GM19467 (cell line): ENCODE measurements at regions not wholly inside any gene's neighbourhood (a gene's known extent, or its start where the extent isn't known, plus 50 kb on each side); places are given as distances from the start of the nearest gene placed in this dataset.
"Not testable (repeated sequence)": the region's sequence is repeated elsewhere in the genome, so short reads cannot be mapped to it uniquely, and the experiment has no call there.

Experiments
- ATAC-seq: cut with Tn5 transposase; IDR thresholded peaks from one replicate; pipeline ENCODE4 v1.9.1; 2021; ENCODE audit warnings: mild to moderate bottlenecking, moderate library complexity; ENCODE audit not compliant: unreplicated experiment

- ATAC-seq = no peak
These were observed 51.8 kb upstream of the ENPEP start for GRCh38 chr4:110424144-110424543.

DNA sequence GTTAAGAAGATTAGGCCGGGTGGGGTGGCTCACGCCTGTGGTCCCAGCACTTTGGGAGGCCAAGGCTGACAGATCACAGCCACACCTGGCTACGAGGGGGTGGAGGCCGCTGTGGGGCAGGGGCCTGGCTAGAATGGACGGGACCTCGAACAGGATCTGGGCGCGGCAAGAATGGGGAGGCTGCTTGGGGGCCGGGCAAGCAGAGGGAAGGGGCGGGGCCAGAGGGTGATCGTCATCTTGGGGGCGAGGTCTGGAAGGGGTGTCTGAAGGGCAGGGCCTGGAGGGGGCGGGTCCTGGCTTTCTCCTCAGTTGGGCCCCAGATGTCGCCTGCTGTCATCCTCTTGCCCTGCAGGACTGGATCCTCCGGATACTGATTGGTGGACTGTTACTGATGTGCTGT is 57.3 kb upstream of the ENPEP start:
- ATAC-seq = no peak

DNA sequence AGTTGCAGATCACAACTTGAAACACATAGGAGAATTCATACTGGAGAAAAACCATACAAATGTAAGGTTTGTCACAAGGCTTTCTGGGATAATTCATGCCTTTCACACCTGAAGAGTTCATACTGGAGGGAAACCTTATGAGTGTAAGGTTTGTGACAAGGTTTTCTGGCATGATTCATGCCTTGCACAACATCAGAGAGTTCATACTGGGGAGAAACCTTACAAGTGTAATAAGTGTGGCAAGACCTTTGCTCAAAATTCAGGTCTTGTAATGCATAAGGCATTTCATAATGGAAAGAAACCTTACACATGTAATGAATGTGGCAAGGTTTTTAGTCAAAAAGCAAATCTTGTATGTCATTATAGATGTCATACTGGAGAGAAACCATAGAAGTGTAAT is 58.8 kb upstream of the ENPEP start:
- no peak for ATAC-seq

DNA sequence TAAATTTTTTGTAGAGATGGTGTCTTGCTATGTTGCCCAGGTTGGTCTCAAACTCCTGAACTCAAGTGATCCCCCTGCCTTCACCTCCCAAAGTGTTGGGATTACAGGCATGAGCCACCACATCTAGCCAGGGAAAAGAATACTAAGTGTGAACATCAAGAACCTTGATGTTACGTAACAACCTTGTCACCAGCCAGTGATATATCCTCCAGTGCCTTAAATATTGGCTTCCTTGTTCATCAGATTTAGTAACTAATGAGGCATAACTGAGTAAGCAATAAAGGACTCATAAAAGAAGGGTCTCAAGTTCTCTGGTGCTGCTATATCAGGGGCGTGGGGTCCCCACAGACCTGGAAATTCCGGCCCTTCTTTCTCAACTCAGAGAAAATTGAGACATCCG is 60.5 kb upstream of the ENPEP start:
- no peak for ATAC-seq

- ATAC-seq = no peak
These were observed 60.9 kb upstream of the ENPEP start for GRCh38 chr4:110415041-110415440.

GRCh38 chr4:110414561-110414920 is 61.4 kb upstream of the ENPEP start:
- no peak for ATAC-seq

GRCh38 chr4:110413807-110414560 is 62.0 kb upstream of the ENPEP start:
- not testable (repeated sequence) for ATAC-seq

DNA sequence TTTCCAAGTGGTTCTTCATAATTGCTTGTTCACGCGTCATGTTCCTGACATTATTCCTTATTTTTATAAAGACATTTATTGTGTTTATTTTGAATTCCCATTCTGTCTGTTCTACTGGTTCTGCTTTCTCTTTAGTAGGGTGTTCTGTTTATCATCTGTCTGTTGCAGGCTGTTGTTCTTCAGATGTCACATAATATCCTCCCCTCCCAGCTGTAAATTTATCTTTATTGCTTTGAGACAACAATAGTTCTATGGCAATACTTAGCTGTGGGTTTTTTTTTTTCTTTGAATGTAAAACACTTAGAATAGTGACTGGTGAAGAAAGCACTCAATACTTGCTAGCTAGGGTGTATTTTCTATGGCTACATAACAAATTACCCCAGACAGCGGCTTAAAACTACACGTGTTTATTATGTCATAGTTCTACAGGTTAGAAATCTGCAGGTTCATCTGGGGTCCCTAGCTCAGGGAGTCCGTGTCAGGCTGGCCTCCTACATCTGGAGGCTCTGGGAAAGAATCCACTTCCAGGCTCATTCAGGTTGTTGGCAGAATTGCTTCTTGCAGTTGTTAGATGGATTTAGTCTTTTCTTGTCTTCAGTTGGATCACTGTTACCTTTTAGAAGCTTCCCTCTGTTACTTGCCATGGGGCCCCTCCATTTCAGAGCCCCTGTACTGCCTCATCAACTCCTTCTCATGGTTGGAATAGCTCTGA is 63.4 kb upstream of the ENPEP start:
- ATAC-seq = no peak

GRCh38 chr4:110411574-110412011 is 64.4 kb upstream of the ENPEP start:
- no peak for ATAC-seq

- ATAC-seq = not testable (repeated sequence)
These were observed 64.9 kb upstream of the ENPEP start for GRCh38 chr4:110410853-110411573.

DNA sequence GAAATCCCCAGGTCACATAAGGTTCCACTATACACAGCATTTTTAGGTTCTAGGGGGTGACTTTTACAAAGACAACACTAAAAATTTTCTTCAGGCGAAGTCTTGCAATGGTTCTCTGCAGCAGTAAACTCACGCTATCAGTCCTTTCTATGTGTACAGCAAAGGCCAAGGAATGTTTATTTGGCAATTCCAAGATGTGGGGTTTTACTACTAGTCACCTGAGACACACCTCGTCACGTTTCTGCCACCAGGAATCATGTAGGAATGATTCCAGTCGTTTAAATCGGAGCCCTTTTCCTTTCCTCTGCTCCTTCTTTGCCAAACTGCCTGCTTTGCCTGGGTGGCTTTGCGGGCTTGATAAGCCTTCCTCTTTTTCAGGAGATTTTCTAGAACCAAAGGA is 75.9 kb upstream of the ENPEP start:
- ATAC-seq = no peak

- ATAC-seq = not testable (repeated sequence)
These were observed 76.9 kb upstream of the ENPEP start for GRCh38 chr4:110399046-110399445.

DNA sequence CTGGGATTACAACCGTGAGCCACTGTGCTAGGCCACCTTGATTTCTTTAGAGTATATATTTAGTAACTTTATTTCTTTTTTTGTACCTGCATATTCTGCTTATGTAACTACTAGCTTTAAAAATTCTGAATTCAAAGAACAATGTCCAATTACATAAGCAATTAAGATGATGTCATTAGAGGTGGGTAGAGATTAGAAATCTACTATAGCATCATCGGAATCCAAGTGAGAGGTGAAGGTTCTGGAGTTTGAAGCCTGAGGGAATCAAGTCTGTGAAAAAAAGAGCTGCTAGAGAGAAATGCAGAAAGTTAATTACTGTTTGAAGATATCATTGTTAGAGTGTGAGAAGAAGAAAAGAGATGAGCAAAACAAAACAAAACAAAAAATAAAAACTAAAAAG is 79.0 kb upstream of the ENPEP start:
- ATAC-seq = no peak

DNA sequence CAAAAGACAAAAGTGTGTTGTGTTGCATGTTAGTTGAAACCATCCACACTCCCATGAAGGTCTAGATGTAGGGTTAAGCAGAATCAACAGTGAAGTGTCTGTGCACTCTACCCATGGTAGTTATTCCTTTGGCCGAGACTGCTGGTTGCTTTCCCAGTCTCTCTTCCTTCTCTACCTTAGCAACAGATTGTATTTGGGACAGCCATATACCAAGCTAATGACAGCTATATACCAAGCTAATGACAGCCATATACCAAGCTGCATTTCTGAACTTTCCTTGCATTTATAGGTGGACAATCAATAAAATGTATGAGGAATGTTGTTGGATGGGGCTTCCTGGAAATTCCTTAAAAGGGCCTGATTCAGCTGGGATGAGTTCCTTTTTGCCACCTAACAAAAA is 80.5 kb upstream of the ENPEP start:
- no peak for ATAC-seq

GRCh38 chr4:110394871-110395270 is 81.1 kb upstream of the ENPEP start:
- ATAC-seq = no peak

- no peak for ATAC-seq
These were observed 94.2 kb upstream of the ENPEP start for GRCh38 chr4:110381784-110382183.

DNA sequence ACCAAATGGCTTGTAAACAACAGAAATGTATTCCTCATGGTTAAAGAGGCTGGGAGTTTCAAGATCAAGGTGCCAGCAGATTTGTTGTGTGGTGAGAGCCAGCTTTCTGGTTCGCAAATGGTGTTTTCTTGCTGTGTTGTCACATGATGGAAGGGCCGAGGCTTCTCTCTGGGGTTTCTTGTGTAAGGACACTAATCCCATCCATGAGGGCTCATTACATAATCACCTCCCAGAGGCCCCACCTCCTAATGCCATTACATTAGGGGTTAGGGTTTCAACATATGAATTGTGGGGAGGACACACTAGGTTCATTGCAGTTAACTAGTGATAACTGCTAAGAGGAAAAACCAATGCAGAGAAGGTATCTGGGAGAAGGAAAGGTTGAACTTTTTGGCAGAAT is 103.5 kb upstream of the ENPEP start:
- ATAC-seq = no peak

DNA sequence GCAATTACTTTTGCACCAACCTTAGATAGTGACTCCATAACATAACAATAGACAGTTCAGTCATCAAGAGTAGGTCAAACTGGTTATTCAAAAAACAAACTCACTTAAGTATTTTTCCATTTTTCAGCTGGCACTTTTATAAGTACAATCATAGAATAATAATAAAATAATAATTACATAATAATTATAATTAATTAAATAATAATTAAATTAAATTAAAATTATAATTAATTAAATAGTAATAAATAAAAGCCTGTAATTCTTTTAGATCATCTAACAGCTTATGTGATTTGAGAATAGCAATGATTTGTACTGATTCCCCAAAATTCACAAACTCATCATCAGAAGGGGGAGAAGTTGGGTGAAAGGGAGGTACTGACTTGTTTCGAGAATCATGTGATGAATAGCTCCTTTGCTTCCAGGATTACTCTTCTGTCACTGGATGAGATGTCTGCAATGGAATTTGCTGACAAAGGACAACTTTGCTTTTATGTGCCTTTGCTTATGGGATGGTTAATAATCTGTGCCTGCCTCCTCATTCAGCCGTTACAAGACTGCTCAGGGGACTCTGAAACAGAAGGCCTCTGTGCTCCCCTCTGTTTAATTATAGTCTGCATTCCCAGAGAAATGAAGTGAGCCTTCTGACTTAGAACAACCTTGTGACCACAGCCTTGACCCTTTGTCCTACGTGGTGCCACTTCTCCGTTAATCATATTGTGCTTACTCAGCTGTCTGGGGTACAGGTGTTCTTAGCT is 104.8 kb upstream of the ENPEP start:
- no peak for ATAC-seq

GRCh38 chr4:110368409-110368808 is 107.5 kb upstream of the ENPEP start:
- ATAC-seq = no peak

DNA sequence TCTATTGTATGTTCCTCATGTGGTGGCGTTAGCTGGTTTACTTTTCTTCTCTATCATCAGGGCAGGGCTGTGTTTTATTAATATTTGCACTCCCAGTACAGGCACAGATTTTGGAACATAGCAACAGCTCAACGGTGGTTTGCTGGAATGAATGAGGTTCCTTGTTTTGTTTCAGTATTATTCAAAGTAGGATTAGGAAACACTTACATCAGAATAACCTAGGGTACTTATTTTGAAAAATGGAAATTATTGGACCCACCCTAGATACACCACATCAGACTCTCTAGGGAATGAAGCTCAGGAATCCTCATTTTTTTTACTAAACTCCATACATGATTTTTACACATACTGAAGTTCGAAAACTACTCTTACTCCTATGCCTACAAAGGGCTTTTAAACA is 108.8 kb upstream of the ENPEP start:
- ATAC-seq = no peak

DNA sequence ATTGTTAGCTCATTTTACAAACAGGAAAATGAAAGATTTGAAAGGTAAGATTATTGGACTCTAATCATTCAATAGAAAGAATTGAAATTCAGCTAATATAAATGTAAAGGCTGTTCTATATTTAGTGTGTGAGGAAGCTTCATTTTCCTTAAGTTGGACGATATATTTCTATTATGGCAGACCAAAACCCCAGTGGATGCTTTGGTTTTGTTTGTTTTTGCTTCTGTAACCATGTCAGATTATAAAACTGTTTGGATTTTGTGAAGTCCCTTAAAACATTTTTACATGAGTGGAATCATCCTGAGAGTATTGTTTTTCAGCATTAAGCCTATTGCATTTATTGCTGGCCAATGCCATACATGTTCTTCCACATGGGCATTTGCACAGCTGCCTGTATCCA is 110.2 kb upstream of the ENPEP start:
- ATAC-seq = no peak
